HepG2 (cell line): ENCODE measurements at regions not wholly inside any gene's neighbourhood (a gene's known extent, or its start where the extent isn't known, plus 50 kb on each side); places are given as distances from the start of the nearest gene placed in this dataset.

Source experiments
- EZH2 ChIP-seq: conservative IDR thresholded peaks from 2 replicates; pipeline ENCODE4 v1.6.1; 2012; ENCODE audit warnings: mild to moderate bottlenecking, low read depth, low read length, moderate library complexity
- HDAC2 ChIP-seq: sonication (generic); formaldehyde crosslinking; IDR thresholded peaks from 2 replicates; pipeline ENCODE4 v1.4.0; 2020; ENCODE audit warnings: missing genetic modification reagents
- POLR2A ChIP-seq, 2 experiments: IDR thresholded peaks; 2 replicates each; pipeline ENCODE4 v1.6.1; 2011; ENCODE audit warnings: low read depth in 2 of 2, low read length in 2 of 2, mild to moderate bottlenecking in 1 of 2, moderate library complexity in 1 of 2; ENCODE audit not compliant: insufficient read depth in 1 of 2
- ZFP36 ChIP-seq: fragments of 150-350 bp; IDR thresholded peaks from 2 replicates; pipeline ENCODE4 v1.6.1; 2018; ENCODE audit warnings: borderline replicate concordance, low read length, low read depth; ENCODE audit not compliant: partially characterized antibody
- ZSCAN5A ChIP-seq: sonication (generic); formaldehyde crosslinking; IDR thresholded peaks from 2 replicates; pipeline ENCODE4 v1.8.0; 2022; ENCODE audit warnings: mild to moderate bottlenecking, missing genetic modification reagents, borderline replicate concordance

- TF ChIP-seq HDAC2, result no peak
- no peak for TF ChIP-seq ZSCAN5A (CRISPR knock-in tag)
- no peak for TF ChIP-seq EZH2
- no peak for TF ChIP-seq ZFP36
- TF ChIP-seq POLR2A (IDR thresholded peaks at IDR 0.05; ENCODE audit: insufficient read depth in 1 of 2, low read depth in 2 of 2, low read length in 2 of 2), result no peak
Observed at GRCh38 chr18:27602092-27602491, 417.0 kb upstream of the CHST9 start.
